ENCODE measurements at regions not wholly inside any gene's neighbourhood (a gene's known extent, or its start where the extent isn't known, plus 50 kb on each side); places are given as distances from the start of the nearest gene placed in this dataset.

DNA sequence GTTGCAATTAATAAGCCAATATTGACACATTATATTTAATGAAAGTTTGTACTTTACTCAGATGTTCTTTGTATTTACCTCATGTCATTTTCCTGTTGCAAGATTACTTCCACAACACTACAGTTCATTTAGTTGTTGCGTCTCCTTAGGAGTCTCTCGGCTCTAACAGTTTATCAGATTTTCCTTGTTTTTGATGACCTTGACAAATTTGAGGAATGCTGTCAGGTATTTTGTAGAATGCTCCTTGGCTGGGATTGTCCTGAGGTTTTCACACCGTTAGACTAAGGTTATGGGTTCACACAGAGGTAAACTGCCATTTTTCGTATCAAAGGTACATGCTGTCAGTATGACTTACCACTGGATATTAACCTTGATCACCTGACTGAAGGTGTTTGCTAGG lies 416.6 kb upstream of the TNP1 start:
- TF ChIP-seq, protein P1, sequence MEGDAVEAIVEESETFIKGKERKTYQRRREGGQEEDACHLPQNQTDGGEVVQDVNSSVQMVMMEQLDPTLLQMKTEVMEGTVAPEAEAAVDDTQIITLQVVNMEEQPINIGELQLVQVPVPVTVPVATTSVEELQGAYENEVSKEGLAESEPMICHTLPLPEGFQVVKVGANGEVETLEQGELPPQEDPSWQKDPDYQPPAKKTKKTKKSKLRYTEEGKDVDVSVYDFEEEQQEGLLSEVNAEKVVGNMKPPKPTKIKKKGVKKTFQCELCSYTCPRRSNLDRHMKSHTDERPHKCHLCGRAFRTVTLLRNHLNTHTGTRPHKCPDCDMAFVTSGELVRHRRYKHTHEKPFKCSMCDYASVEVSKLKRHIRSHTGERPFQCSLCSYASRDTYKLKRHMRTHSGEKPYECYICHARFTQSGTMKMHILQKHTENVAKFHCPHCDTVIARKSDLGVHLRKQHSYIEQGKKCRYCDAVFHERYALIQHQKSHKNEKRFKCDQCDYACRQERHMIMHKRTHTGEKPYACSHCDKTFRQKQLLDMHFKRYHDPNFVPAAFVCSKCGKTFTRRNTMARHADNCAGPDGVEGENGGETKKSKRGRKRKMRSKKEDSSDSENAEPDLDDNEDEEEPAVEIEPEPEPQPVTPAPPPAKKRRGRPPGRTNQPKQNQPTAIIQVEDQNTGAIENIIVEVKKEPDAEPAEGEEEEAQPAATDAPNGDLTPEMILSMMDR (IDR thresholded peaks at IDR 0.05): no peak
- no peak for TF ChIP-seq POLR2AphosphoS5 (IDR thresholded peaks at IDR 0.05)

Data from prostate gland (tissue), 2 donors.